ENCODE measurements at regions not wholly inside any gene's neighbourhood (a gene's known extent, or its start where the extent isn't known, plus 50 kb on each side); places are given as distances from the start of the nearest gene placed in this dataset.
A peak's percentile ranks its signal among the peaks of the same experiment; 100 is the strongest.

GRCh38 chr10:116792817-116793216, 50.5 kb upstream of the HSPA12A start:
- ChIA-PET CTCF (interaction anchor here (19.5 to 21.5 kb wide), 2 partner anchors 109 to 379 kb away, joined by 658 to 809 read pairs; no protein-coding TSS in a partner anchor), POLR2A (no interaction called here)
- no peak for DNase-seq (ENCODE audit: low read depth, low spot score)
- no peak for TF ChIP-seq CTCF (IDR thresholded peaks at IDR 0.05; ENCODE audit: insufficient read depth, low read length, missing control alignments)
- H3K4me3 ChIP-seq (ENCODE audit: low read depth, low read length): no peak overlapping the region

GRCh38 chr10:116796469-116796868, 52.8 kb upstream of the ENO4 start:
- H3K4me3 ChIP-seq (ENCODE audit: low read depth, low read length): no peak overlapping the region
- CTCF ChIA-PET: interaction anchor here (0.7 to 21.5 kb wide), 21 partner anchors 10 to 420 kb away, joined by 3 to 809 read pairs (median 5); no protein-coding TSS in a partner anchor
- TF ChIP-seq CTCF (IDR thresholded peaks at IDR 0.05; ENCODE audit: insufficient read depth, low read length, missing control alignments): no peak
- DNase-seq (ENCODE audit: low read depth, low spot score): no peak
- POLR2A ChIA-PET: no interaction called here

GRCh38 chr10:116796910-116797513, 52.3 kb upstream of the ENO4 start:
- POLR2A ChIA-PET: no interaction called here
- no peak for DNase-seq (ENCODE audit: low read depth, low spot score)
- CTCF ChIA-PET: interaction anchor here (0.7 to 21.5 kb wide), 26 partner anchors 10 to 420 kb away, joined by 3 to 809 read pairs (median 4); no protein-coding TSS in a partner anchor

GRCh38 chr10:116798859-116799258, 50.4 kb upstream of the ENO4 start:
- H3K4me3 ChIP-seq (ENCODE audit: low read depth, low read length): no peak overlapping the region
- DNase-seq (ENCODE audit: low read depth, low spot score): no peak
- CTCF ChIA-PET: interaction anchor here (1.0 to 21.5 kb wide), 5 partner anchors 8 to 373 kb away, joined by 3 to 809 read pairs (median 6); no protein-coding TSS in a partner anchor
- POLR2A ChIA-PET: no interaction called here
- TF ChIP-seq CTCF (IDR thresholded peaks at IDR 0.05; ENCODE audit: insufficient read depth, low read length, missing control alignments): no peak

More at GRCh38 chr10:116796910-116797513, 52.3 kb upstream of the ENO4 start:
- TF ChIP-seq CTCF (IDR thresholded peaks at IDR 0.05; ENCODE audit: insufficient read depth, low read length, missing control alignments): peak; percentile 87
- H3K4me3 ChIP-seq (ENCODE audit: low read depth, low read length): no peak overlapping the region

Data from AG04449 (cell line).